ENCODE measurements at regions not wholly inside any gene's neighbourhood (a gene's known extent, or its start where the extent isn't known, plus 50 kb on each side); places are given as distances from the start of the nearest gene placed in this dataset.
"Not testable (repeated sequence)": the region's sequence is repeated elsewhere in the genome, so short reads cannot be mapped to it uniquely, and the experiment has no call there.

DNA sequence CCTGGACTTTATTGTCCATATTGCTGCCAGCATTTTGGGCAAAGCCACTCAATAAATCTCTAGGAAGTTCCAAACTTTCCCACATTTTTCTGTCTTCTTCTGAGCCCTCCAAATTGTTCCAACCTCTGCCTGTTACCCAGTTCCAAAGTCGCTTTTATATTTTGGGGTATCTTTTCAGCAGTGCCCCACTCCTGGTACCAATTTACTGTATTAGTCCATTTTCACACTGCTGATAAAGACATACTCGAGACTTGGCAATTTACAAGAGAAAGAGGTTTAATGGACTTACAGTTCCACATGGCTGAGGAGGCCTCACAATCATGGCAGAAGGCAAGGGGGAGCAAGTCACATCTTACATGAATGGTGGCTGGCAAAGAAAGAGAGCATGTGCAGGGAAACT lies 53.4 kb downstream of the AHSP start:
- DNase-seq (ENCODE audit: low spot score), result not testable (repeated sequence)

DNA sequence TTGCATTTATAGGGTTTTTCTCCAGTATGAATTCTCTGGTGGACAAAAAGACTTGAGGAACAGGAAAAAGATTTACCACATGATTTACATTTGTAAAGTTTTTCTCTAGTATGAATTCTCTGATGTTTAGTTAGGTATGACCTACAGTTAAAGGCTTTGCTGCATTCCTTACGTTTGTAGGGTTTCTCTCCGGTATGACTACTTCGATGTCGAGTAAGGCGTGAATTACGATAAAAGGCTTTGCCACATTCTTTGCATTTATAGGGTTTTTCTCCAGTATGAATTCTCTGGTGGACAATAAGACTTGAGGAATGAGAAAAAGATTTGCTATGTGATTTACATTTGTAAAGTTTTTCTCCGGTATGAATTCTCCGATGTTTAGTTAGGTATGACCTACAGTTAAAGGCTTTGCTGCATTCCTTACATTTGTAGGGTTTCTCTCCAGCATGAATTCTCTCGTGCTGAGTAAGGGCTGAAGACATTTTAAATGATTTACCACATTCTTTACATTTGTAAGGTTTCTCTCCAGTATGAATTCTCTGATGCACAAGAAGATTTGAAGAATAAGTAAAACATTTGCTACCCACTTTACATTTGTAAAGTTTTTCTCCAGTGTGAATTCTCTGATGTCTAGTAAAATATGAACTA lies 74.2 kb downstream of the AHSP start:
- not testable (repeated sequence) for DNase-seq (ENCODE audit: low spot score)

DNA sequence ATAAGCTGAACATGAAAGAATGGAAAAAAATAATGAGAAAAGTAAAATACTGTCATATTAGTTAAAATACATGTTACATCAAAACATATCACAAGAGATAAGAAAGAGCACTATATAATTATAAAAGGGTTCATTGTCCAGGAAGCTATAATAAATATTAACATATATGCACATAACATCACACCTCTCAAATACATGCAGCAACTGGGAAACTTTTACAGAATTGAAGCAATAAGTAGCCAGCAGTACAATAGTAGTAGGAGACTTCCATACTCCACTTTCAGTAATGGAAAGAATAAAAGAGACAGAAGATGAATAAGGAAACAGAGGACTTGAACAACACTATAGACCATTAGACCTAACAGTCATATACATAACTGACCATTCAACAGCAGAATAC lies 90.4 kb downstream of the AHSP start:
- no peak for DNase-seq (ENCODE audit: low spot score)

DNA sequence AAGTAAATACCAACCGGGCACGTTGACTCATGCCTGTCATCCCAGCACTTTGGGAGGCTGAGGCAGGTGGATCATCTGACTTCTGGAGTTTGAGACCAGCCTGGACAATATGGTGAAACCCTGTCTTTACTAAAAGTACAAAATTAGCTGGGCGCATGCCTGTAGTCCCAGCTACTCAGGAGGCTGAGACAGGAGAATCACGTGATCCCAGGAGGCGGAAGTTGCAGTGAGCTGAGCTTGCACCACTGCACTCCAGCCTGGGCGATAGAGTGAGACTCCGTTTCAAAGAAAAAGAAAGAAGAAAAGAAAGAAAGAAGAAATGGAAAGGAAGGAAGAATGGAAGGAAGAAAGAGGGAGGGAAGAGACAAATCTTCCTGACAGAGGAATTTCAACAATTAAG lies 108.7 kb downstream of the AHSP start:
- no peak for DNase-seq (ENCODE audit: low spot score)

DNA sequence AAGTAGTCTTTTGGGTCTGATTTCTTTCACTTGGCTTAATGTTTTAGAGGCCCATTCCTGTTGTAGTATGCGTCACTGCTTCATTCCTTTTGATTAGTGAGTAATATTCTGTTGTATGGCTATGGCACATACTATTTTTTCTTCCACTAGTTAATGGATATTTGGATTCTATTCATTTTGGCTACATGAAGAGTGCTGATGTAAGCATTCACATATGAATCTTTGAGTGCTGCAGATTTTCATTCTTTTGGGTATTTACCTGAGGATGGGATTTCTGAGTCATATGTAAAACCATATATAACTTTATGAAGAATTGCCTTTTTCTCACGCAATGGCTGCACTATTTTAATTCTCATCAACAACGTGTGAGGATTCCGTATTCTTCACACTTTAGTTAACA lies 113.6 kb downstream of the AHSP start:
- DNase-seq (ENCODE audit: low spot score), result no peak

DNA sequence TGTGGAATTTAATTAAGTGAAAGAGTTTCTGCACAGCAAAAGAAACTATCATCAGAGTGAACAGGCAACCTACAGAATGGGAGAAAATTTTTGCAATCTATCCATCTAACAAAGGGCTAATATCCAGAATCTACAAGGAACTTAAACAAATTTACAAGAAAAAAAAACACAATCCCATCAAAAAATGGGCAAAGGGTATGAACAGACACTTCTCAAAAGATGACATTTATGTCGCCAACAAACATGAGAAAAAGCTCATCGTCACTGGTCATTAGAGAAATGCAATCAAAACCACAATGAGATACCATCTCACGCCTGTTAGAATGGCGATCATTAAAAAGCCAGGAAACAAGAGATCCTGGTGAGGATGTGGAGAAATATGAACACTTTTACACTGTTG lies 128.0 kb downstream of the AHSP start:
- DNase-seq (ENCODE audit: low spot score), result not testable (repeated sequence)

DNA sequence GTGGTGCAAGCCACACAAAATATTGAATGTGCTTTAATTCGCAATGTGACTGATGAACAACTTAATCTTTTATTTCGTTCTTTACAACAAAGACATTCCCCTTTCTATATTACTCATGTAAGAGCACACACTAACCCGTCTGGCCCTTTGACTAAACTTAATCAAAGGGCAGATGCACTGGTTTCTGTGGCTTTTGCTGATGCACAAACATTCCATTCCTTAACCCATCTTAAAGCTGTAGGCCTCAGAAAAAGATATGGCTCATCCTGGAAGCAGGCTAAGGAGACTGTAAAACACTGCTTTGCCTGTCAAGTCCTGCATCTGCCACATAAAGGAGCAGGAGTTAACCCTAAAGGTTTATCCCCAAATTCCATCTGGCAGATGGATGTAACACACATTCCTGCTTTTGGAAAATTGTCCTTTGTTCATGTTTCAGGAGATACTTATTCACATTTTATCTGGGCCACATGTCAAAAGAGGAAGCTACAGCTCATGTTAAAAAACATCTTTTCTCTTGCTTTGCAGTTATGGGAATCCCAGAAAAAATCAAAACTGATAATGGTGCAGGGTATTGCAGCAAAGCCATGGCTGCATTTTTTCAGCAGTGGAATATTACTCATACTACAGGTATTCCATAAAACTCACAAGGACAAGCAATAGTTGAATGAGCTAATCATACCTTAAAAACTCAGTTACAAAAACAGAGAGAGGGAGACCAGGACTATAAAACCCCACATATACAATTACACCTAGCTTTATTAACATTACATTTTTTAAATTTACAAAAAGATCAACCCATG lies 137.2 kb downstream of the AHSP start:
- DNase-seq (ENCODE audit: low spot score), result no peak

DNA sequence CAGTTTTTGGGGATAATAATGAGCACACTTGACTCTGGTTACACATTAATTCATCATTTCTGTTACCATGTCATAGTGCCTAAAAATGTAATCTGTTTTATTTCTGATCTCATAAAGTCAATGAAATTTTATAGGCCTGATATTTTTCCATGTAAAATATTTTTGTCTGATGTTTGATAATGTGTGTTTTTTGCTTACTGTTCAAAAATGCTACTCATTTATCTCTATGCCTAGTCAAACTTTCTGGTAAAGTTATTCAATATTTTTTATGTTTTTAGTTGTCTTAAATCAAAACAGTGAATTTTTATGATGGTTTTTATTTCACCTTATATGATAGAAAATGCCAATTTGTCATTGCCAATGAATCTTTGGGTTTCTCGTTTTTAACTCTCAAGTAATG lies 147.0 kb downstream of the AHSP start:
- no peak for DNase-seq (ENCODE audit: low spot score)

DNA sequence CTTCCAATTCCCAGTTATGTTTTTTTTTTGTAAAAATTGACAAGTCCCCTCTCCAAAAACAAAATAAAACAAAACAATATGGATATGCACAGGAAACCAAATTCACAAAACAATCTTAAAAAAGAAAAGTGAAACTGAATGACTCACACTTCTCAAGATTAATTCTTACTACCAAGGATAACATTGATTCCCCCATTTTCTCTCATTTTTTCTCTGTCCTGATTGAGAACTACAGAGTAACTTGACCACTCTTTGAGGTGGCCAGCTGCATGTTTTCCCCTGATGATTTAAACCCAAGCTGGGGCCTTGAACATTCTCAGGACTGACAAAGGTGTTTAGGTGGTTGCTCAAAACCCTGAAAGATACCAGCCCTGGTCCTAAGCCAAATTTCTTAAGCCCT lies 149.0 kb downstream of the AHSP start:
- DNase-seq (ENCODE audit: low spot score), result no peak

DNA sequence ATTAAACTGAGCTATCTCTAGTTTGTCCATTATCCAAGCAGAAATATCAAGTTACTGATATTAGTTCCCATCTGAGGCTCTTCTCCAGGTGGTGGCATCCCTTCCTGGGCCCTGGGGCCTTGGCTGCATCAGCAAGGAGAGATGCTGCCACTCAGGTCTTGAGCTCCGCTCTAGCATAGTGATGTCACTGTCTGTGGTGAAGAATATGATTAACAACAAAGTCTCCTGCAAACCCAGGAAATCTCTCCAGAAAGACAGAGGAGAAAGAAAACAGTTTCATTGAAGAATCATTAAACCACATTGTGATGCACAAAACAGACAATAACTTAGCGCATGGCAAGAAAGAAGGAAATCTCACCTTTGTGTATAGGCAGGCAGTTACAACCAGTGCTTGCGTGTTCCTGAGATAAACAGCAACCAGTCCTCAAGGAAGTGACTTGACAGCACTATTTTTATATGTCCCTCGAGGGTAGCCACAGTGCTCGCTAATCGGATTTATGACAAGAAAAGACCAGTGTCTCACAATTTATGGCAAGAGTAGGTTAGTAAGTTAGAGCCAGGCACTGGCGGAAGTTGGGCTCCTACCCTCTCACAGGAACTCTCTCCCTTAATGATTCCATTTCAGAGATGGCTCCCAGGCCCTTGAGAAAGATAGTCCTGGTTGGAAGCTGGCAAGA lies 151.1 kb downstream of the AHSP start:
- DNase-seq (ENCODE audit: low spot score), result no peak

DNA sequence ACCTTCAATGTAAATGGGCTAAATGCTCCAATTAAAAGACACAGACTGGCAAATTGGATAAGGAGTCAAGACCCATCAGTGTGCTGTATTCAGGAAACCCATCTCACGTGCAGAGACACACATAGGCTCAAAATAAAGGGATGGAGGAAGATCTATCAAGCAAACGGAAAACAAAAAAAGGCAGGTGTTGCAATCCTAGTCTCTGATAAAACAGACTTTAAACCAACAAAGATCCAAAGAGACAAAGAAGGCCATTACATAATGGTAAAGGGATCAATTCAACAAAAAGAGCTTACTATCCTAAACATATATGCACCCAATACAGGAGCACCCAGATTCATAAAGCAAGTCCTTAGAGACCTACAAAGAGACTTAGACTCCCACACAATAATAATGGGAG lies 161.6 kb downstream of the AHSP start:
- DNase-seq (ENCODE audit: low spot score), result not testable (repeated sequence)

DNA sequence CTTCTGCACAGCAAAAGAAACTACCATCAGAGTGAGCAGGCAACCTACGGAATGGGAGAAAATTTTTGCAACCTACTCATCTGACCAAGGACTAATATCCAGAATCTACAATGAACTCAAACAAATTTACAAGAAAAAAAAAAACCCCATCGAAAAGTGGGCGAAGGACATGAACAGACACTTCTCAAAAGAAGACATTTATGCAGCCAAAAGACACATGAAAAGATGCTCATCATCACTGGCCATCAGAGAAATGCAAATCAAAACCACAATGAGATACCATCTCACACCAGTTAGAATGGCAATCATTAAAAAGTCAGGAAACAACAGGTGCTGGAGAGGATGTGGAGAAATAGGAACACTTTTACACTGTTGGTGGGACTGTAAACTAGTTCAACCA lies 164.6 kb downstream of the AHSP start:
- DNase-seq (ENCODE audit: low spot score), result not testable (repeated sequence)

DNA sequence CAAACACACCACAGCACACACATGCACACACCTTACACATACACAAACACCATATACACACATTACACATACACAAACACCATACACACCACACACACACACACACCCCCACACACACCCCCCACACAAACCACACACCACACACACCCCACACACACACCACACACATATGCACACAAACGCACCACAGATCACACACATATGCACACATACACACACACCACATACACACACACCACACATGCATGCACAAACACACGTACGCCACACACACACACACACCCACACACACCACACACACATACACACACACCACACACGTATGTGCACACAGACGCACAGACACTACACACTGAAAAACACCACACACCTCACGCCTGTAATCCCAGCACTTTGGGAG lies 166.0 kb downstream of the AHSP start:
- DNase-seq (ENCODE audit: low spot score), result no peak

DNA sequence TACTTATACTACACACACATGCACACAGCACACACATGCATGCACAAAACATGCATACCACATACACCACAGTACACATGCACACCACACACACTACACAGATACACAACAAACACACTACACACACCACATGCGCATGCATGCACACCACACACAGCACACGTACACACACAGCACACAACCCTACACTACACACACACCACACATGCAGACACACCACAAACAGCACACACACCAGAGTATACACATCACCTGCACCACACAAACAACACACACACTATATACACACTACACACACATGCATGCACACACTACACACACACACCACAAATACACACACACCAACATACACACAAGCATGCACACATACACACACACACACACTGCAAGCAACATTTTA lies 166.8 kb downstream of the AHSP start:
- no peak for DNase-seq (ENCODE audit: low spot score)

DNA sequence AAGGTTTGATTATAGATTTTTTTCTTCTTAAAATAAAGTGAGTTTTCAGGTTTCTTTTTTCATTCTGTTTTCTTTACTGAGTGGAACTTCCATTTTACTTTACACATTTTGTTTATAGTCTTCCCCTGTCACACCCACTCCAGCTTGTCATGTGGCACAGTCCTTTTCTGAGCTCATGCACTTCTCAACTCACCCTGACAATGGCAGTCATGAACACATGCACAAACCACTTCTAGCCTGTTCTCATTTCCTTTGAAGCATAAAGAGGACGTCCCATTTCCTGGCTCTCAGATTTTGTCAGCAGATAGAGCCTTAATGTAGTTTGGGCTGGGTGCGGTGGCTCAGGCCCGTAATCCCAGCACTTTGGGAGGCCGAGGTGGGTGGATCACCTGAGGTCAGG lies 168.0 kb downstream of the AHSP start:
- no peak for DNase-seq (ENCODE audit: low spot score)

DNA sequence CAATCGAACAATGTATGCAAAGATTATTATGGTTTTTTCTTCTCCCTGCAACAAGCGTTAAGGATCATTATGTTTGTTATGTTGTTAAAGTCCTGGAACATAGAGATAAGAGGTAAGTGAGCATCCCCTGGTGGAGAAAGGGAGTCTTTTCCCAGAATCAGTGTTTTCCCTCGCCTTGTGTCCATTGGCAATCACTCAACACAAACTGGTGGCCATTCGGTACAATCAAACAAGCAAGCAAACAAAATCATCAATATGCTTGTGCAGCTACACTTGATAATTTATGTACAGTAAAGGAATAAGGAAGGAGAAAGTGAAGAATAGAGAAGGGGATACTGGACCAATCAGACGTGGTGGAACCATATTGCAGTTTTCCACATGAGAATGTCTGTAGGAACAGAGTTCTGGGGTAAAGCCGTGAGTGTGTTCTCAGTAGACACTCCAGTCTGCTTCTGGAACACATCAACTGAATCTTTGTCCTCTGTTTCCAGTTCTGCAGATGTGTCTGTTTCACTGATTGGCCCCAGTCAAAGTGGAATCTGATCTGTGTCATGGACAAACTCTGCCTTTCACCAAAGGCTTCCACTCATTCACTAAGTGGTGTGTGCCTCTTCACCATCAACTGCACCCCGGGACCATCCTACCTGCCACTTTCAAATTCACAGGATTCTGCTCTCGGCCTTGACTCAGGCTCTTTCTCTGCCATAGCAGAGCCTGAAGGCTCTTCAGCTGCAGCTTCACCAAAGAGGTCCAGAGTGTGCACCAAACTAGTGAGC lies 169.5 kb downstream of the AHSP start:
- no peak for DNase-seq (ENCODE audit: low spot score)

DNA sequence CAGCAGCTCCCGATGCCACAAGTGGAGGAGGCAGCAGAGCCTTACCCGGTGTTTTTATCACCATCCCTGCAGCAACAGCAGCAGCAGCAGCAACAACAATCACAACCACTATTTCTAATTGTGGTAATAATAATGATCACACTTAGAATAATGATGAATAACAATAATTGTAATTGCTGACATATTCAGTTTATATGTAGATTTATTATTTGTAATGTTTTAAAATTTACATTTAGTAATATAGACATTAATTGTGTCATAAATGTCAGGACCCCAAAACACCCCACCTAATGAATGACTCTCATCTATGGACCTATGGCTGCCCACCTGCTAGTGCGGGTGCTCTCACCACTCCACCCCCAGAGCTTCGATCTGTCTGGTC lies 170.0 kb downstream of the AHSP start:
- DNase-seq (ENCODE audit: low spot score), result no peak

DNA sequence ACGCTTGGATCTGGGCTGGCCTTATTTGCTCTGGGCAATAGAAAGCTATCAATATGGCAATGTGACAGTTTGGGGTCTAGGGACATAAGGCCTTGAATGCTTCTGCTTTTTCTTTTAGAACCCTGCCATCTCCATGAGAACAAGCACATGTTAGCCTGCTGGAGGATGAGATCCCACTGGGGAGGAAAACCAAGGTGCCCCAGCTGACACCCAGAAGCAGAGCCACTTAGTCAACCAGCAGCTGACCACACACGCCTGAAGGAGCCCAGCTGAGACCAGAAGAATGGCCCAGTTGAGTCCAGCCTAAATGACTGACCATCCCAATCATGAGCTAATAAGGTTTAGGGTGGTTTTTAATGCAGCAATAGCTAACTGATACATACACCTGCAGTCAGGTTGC lies 171.2 kb downstream of the AHSP start:
- DNase-seq (ENCODE audit: low spot score), result no peak

DNA sequence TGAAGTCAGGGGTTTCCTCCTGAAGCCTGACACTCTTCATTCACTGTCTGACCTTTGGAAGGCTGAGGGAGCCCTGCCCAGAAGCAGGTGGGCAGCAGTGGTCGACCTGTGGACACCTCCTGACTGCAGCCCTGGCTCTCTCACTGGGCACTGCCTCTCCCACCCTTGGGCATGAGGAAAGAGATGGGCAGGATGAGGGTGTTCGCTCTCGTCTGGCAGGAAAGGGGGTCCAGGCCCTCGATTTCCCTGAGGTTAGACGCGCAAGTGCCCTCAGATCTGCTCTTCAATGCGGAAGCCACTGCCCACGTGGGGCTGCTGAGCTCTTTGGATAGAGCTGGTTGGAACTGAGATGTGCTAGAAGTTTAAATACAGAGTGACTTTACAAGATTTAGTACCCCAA lies 171.9 kb downstream of the AHSP start:
- DNase-seq (ENCODE audit: low spot score), result no peak

DNA sequence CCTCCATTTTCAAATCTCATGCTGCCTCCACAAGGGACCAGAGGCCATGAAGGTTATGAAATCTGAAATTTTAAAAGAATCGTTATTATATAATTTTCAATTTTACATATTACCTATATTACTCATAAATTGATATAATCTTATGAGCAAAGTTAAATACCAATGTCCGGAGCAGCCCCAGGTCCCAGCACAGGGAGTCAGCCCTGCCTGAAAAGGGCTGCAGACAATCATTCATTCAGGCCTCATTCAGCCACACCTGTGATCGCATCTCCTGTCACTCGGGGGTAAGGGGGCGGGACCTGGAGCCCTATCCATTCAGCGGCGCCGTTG lies 172.5 kb downstream of the AHSP start:
- DNase-seq (ENCODE audit: low spot score), result no peak

DNA sequence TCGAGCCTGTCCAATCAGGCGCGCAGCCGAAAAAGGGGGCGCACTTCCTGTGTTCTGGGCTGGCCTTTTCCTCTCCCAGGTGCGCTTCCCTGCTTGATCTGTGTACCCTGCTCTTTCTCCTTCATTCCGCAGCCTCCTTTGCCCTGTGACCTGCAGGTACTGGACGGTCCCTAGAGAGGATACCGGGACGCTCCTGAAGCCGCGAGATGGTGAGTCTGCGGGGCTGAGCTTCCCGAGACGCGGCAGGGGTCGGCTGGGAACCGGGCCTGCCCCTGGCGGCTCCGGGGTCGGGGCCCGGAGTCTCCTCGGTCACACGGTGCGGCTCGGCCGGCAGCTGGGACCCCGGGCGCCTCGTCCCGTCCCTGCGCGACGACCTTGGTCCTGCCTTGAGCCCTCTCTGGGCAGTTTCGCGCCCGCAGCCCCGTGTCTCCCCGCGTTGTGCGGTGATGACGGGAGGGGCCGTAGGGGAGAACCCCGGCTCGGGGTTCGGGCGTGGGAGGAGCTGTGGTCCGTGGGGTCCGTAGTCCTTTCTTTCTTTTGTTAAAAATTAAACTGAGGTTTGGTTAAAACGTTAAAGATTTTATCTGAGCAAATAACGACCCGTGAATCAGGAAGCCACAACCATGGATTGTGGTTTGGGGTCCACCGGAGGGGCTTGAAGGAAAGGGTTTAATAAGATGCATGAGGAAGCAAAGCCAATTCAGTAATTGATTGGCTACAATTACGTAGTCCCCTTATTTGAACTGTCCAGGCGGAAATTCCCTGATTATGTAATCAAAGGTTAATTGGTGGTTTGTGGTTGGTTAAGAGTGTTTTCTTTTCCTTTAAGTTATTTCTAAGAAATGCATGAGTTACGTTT lies 172.8 kb upstream of the ZNF267 start:
- DNase-seq (ENCODE audit: low spot score), result peak; percentile 88

DNA sequence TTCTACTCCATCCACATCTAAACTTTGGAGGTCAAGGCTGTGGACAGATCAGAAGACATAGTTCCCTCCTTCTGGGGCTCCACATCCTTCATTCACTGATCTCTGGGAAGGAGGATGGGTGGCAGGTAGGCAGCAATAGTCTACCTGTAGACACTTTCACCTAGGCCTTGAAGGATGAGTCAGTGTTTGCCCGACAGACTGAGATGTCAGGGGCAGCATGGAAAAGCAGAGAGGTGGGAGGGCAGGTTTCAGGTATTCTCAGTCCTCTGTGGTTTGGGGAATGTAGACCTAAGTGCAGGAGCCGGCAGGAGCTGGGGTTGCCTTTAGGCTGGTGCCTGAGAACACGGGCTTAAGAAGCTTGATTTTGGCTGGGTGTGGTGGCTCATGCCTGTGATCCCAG lies 171.9 kb upstream of the ZNF267 start:
- no peak for DNase-seq (ENCODE audit: low spot score)
